C4-2B (cell line): ENCODE measurements at regions not wholly inside any gene's neighbourhood (a gene's known extent, or its start where the extent isn't known, plus 50 kb on each side); places are given as distances from the start of the nearest gene placed in this dataset.

Experiments used
- H3K27ac ChIP-seq: fragments of 450-650 bp; 2 replicates; pipeline ENCODE4 v1.5.1; 2017
- CTCF ChIP-seq: fragments of 450-650 bp; conservative IDR thresholded peaks from 2 replicates; pipeline ENCODE4 v1.5.1; 2017; ENCODE audit warnings: mild to moderate bottlenecking
- ZFX ChIP-seq: fragments of 450-650 bp; IDR thresholded peaks from 2 replicates; pipeline ENCODE4 v1.6.1; 2017

DNA sequence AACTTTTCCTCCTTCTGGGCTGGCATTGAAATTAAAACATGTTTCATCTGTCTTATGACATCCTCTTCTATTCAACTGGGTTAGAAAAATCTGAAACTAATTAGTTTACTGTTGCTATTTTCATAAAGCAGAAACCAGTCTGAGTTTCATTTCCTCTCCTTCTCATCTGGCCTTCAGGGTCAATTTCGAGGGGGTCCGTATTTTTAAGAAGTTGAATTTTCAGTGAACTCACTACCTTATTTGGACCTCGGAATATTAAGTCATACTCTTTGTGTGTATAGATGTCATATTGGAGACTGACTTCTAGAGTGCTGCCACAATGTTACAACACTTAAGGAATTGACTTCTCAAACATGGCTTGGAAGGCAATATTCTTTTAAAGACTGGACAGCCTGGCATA is 485.9 kb downstream of the SQOR start:
- H3K27ac ChIP-seq, result no peak overlapping the region
- TF ChIP-seq ZFX (no peak), CTCF (no peak)

DNA sequence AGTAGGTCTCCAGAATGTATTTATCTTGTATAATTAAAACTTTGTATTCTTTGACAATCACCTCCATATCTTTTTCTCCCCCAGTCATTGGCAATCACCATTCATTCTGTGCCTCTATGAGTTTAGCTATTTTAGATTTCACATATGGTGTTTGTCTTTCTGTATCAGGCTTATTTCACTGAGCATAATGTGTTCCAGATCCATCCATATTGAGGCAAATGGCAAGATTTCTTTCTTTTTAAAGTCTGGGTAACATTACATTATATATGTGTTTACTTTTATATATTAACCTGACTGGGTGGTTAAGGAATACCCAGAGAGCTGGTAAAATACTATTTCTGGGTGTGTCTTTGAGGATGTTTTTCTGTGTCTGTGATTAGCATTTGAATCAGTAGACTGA is 486.6 kb downstream of the SQOR start:
- TF ChIP-seq CTCF (no peak), ZFX (no peak)
- H3K27ac ChIP-seq, result no peak overlapping the region

DNA sequence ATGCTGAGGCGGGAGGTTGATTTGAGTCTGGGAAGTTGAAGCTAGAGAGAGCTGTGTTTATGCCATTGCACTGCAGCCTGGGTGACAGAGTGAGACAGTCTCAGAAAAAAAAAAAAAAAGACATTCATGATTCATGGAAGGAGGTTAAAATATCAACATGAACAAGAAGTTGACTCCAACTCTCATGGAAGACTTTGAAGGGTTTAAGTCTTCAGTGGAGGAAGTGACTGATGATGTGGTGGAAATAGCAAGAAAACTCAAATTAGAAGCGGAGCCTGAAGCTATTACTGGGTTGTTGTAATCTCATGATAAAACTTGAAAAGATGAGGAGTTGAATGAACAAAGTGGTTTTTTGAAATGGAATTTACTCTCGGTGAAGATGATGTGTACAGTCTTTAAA is 491.8 kb downstream of the SQOR start:
- no peak overlapping the region for H3K27ac ChIP-seq
- TF ChIP-seq ZFX (no peak), CTCF (no peak)

DNA sequence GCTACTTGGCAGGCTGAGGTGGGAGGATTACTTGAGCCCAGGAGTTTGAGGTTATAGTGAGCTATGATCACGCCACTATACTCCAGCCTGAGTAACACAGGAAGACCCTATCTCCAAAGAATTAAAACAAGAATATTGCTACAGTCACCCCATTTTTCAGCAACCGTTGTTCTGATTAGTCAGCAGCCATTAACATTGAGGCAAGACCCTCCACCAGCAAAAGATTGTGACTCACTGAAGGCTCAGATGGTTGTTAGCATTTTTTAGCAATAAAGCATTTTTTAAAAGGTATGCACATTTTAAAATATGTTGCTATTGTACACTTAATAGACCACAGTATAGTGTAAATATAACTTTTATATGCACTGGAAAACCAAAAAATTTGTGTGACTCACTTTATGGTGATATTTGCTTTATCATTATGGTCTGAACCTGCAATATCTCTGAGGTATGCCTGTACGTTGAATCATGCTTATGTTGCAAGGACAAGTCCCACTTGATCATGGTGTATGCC is 492.6 kb downstream of the SQOR start:
- TF ChIP-seq ZFX, result no peak
- TF ChIP-seq CTCF, result no peak
- no peak overlapping the region for H3K27ac ChIP-seq

GRCh38 chr15:46129145-46129544 is 494.3 kb downstream of the SQOR start:
- no peak overlapping the region for H3K27ac ChIP-seq
- TF ChIP-seq ZFX, result no peak
- no peak for TF ChIP-seq CTCF

GRCh38 chr15:46131876-46132275 is 497.0 kb downstream of the SQOR start:
- TF ChIP-seq ZFX (no peak), CTCF (no peak)
- no peak overlapping the region for H3K27ac ChIP-seq

DNA sequence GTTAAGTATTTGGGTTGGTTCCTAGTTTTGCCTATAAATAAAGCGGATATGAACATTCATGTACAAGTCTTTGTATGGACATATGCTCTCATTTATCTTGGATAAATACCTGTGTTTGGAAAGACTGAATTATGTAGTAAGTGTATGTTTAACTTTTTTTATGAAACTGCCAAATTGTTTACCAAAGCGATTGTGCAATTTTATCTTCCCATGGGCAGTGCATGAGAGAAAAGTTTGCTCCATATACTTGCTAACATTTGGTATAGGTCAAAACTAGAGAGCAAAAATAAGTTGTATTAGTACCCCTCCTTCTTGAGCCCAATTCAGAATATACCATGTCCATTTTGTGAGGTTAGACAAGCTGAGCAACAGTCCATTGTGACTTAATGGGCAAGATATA is 502.6 kb downstream of the SQOR start:
- no peak overlapping the region for H3K27ac ChIP-seq
- no peak for TF ChIP-seq ZFX
- TF ChIP-seq CTCF, result no peak
